Brain microvascular endothelial cell (primary cell): ENCODE measurements at regions not wholly inside any gene's neighbourhood (a gene's known extent, or its start where the extent isn't known, plus 50 kb on each side); places are given as distances from the start of the nearest gene placed in this dataset.

Experiments
- DNase-seq: peaks from one replicate; pipeline ENCODE4 v3.0.0-alpha.2; 2020
- H3K27ac ChIP-seq: fragments of 250-450 bp; sonication (Bioruptor Pico); 2 replicates; pipeline ENCODE4 v1.5.1; 2020; ENCODE audit warnings: mild to moderate bottlenecking, moderate library complexity
- H3K27me3 ChIP-seq: fragments of 250-450 bp; sonication (Bioruptor Pico); replicated peaks from 2 replicates; pipeline ENCODE4 v1.5.1; 2020; ENCODE audit warnings: mild to moderate bottlenecking
- H3K36me3 ChIP-seq: fragments of 250-450 bp; sonication (Bioruptor Pico); replicated peaks from 2 replicates; pipeline ENCODE4 v1.5.1; 2020; ENCODE audit warnings: mild to moderate bottlenecking
- H3K4me3 ChIP-seq: 2 replicates; pipeline ENCODE4 v1.5.1; 2011; ENCODE audit warnings: low read depth, mild to moderate bottlenecking, control low read depth, low read length, moderate library complexity
- in situ Hi-C: cut with HindIII; loops from 2 replicates; pipeline ENCODE4 v1.10.0; 2017; ENCODE audit warnings: low sequenced_read_pairs, low pct_ligation_motif_present
- TF ChIP-seq, protein P1 (sequence below): IDR thresholded peaks from 2 replicates; pipeline ENCODE4 v1.5.1; 2011; ENCODE audit warnings: low read depth, mild to moderate bottlenecking, moderate library complexity, low read length, control low read depth, inconsistent platforms; ENCODE audit errors: missing control alignments

DNA sequence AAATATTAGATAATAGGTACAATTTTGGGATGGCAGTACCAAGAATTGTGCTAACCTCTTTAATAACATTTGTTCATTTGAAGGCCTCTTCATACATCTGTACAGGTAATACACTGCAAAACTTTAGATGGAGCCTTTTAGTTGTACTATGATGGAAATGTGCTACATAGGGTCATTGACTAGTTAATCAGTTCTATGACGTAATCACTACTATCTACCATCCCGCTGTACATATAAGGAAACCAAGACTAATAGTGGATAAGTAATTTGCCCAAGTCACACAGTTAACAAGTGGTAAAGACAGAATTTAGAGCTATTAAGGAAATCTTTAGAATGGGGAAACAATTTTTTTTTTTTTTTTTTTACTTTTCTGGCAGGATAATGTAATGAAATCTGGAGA, 521.3 kb downstream of the TUSC7 start:
- H3K36me3 ChIP-seq = no peaks in the 10 kb centered on the region
- TF ChIP-seq, protein P1, sequence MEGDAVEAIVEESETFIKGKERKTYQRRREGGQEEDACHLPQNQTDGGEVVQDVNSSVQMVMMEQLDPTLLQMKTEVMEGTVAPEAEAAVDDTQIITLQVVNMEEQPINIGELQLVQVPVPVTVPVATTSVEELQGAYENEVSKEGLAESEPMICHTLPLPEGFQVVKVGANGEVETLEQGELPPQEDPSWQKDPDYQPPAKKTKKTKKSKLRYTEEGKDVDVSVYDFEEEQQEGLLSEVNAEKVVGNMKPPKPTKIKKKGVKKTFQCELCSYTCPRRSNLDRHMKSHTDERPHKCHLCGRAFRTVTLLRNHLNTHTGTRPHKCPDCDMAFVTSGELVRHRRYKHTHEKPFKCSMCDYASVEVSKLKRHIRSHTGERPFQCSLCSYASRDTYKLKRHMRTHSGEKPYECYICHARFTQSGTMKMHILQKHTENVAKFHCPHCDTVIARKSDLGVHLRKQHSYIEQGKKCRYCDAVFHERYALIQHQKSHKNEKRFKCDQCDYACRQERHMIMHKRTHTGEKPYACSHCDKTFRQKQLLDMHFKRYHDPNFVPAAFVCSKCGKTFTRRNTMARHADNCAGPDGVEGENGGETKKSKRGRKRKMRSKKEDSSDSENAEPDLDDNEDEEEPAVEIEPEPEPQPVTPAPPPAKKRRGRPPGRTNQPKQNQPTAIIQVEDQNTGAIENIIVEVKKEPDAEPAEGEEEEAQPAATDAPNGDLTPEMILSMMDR = no peak
- no peak overlapping the region for H3K4me3 ChIP-seq
- in situ Hi-C loops = no loop called here
- no peak overlapping the region for H3K27ac ChIP-seq
- H3K27me3 ChIP-seq = no peaks in the 10 kb centered on the region
- no peak for DNase-seq

DNA sequence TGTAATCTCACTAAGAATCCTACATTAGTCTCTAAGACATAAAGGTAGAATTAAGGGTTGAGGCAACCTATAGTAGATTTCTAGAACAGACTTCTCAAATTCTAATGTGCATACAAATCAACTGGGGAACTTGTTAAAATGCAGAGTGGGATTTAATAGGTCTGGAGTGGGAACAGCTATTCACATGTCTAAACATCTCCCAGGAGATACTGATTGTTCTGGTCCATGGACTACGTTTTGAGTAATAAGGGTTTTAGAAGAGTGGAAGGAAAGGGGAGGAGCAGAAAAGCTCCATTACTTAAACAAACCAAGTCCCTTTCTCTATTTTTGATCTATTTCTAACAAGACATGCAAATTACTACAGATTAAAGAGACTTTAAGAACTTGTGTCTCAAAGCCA, 524.8 kb downstream of the TUSC7 start:
- no peak overlapping the region for H3K4me3 ChIP-seq
- TF ChIP-seq, protein P1 = no peak

DNA sequence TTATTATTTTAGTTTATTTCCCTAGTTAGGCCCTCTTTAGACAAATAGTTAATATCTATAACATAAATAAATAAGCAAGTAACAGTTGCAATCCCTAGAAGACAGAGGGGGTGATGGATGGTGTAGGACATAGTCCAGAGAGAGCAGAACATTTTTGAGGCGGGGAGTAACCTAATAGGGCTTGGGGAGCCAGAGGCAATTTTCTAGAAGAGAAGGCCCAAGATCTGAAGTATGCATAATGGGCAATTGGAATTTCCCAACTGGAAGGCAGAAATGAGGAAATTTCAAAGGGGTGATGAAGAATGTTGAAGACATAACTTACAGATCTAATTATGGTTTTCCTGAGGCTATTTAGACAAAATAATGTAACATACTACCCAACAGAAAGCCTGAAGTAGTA, 525.7 kb downstream of the TUSC7 start:
- in situ Hi-C loops = no loop called here
- no peak for DNase-seq
- H3K4me3 ChIP-seq = no peak overlapping the region
- TF ChIP-seq, protein P1 = no peak
- no peaks in the 10 kb centered on the region for H3K27me3 ChIP-seq
- no peaks in the 10 kb centered on the region for H3K36me3 ChIP-seq
- H3K27ac ChIP-seq = no peak overlapping the region

More for the DNA sequence above, 524.8 kb downstream of the TUSC7 start:
- Histone ChIP-seq H3K36me3 (no peaks in the 10 kb centered on the region), H3K27me3 (no peaks in the 10 kb centered on the region), H3K27ac (no peak overlapping the region)
- in situ Hi-C loops = no loop called here
- DNase-seq = no peak

DNA sequence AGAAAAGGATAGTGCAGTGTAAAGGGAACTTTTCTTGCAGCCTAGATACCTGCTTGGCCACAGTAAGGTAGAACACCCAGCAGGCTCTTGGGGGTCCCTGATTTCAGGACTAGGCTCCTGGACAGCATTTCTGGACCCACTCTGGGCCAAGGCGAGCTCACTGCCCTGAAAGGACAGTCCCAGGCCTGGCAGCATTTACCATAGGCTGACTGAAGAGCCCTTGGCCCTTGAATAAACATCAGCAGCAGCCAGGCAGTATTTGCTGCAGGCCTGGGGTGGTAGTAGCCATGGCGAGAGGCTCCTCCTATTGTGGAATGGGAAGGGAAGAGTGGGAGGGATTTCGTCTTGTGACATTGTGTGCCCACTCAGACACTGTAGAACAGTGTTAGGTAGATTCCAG, 529.2 kb downstream of the TUSC7 start:
- TF ChIP-seq, protein P1 = no peak
- Histone ChIP-seq H3K36me3 (no peaks in the 10 kb centered on the region), H3K27ac (no peak overlapping the region), H3K27me3 (no peaks in the 10 kb centered on the region), H3K4me3 (no peak overlapping the region)
- in situ Hi-C loops = no loop called here
- DNase-seq = no peak

DNA sequence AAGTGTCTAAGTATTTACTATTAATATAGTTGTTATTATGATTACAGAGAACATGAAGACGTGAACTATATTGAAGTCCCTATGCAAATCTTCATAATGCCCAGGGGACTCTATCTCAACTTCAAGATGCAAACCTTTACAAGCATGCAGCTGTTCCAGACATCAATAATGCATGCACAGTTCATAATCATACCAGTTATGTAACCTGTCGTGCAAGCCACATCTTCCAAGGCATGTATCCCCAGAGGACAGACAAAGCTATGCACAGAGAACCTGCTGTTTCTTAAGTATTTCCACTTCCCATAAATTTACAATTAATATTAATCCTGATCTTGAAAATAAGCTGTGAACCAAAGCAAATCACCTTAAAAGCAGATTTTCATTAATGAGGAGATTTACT, 534.1 kb downstream of the TUSC7 start:
- no peak overlapping the region for H3K27ac ChIP-seq
- no peak for DNase-seq
- H3K36me3 ChIP-seq = no peaks in the 10 kb centered on the region
- in situ Hi-C loops = no loop called here
- TF ChIP-seq, protein P1 = no peak
- H3K4me3 ChIP-seq = no peak overlapping the region
- H3K27me3 ChIP-seq = no peaks in the 10 kb centered on the region

DNA sequence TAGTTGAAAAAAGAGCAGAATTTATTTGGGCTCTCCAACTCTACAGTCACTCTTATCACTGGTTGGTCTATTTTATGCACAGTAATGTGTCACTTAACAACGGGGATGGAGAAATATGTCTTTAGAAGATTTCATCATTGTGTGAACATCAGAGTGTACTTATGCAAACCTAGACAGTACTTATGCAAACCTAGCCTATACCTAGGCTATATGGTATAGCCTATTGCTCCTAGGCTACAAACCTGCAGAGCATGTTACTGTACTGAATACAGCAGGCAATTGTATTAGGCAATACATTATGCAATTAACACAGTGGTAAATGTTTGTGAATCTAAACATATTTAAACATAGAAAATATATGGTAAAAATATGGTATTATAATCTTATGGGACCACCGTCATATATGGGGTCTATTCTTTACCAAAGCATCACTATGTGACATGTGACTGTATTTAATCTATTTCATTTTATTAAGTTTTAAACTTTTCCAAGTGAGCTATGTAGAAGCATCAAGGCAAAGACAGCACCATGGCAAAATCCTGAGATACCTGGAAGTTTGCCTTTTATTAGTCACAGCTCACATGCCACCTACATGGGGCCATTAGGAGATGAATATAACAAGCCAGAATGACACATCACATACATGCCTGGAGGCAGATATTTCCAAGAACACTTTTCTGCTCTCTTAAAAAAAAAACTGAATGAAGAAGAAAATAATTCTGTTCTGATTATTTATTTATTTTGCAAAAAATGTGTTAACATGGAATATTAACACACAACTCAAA, 537.4 kb downstream of the TUSC7 start:
- TF ChIP-seq, protein P1 = no peak
- no peak overlapping the region for H3K27ac ChIP-seq
- no peaks in the 10 kb centered on the region for H3K36me3 ChIP-seq
- no peaks in the 10 kb centered on the region for H3K27me3 ChIP-seq
- in situ Hi-C loops = no loop called here
- DNase-seq = no peak
- no peak overlapping the region for H3K4me3 ChIP-seq
